ENCODE measurements at regions not wholly inside any gene's neighbourhood (a gene's known extent, or its start where the extent isn't known, plus 50 kb on each side); places are given as distances from the start of the nearest gene placed in this dataset.
"Not testable (repeated sequence)": the region's sequence is repeated elsewhere in the genome, so short reads cannot be mapped to it uniquely, and the experiment has no call there.

DNA sequence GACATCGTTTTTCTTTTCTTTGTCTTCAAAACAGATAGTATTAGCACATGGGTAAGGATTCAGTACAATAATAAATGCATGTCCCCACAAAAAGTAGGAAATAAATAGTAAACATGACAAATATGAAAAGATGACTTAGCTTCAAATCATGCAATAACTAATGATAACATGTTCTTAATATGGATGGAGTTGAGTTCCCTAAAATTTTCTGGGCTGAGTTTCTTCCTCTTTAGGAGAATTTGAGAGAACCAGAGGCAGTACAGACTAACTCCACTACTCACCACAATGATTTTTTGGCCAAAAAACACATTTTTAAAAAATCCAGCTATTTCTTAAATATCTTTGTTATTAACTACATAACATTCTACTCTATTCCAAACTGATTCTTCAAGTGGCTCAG, 432.3 kb upstream of the HS3ST1 start:
- no peak for DNase-seq (ENCODE audit: low read depth in 3 of 3)

DNA sequence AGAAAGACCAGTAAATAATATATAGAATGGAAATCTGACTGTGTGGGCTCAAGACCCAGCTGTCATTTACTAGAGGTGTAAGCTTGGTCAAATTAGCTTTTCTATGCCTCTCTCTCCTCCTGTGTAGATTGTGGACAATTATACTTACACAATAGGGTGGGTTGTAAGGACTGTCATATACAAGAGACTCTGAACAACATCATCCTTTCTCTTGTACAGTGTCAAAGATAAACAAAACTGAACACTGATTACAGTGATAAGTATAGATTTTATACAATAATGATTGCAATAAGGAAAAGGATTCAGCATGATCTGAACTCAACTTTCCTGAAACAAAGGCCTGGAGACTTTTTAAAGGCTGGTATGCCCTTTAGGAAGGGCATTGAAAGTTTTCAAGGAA, 429.2 kb upstream of the HS3ST1 start:
- DNase-seq (ENCODE audit: low read depth in 3 of 3), result no peak

DNA sequence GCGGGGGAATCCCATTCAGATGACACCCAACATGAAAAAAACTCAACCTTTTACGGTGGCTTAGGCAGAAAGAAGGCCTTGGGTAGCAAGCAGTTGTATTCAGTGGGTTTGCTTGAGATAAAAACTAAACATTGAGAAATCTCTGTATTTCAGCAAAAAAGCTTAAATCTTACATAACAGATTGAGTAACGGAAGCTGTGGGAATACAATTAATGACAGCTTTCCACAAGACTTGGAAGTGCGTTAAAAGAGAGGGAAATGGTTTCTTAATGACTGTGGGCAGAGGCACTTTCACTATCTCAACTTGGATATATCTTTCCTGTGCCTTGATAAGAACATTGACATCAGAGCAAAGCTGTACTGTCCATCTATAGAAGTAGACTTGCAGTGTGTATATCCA, 418.5 kb upstream of the HS3ST1 start:
- no peak for DNase-seq (ENCODE audit: low read depth in 3 of 3)

DNA sequence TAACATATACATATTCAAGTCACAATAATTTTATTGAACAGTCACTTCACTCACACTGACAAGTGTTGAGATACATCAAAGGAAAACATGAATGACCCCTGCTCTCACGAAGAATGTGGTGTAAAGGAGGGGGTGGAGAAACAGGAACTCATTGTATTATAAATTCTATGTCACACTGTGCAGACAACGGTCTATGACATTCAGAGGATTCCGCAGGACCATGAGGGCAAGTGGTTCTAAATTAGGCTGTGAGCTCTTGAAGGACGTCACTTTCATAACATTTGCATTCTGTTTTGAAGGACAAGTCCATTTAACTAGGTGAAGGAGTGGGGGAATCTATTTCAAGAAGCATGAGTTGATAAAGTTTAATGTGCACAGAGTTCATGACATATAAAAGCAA, 415.2 kb upstream of the HS3ST1 start:
- DNase-seq (ENCODE audit: low read depth in 3 of 3), result no peak

DNA sequence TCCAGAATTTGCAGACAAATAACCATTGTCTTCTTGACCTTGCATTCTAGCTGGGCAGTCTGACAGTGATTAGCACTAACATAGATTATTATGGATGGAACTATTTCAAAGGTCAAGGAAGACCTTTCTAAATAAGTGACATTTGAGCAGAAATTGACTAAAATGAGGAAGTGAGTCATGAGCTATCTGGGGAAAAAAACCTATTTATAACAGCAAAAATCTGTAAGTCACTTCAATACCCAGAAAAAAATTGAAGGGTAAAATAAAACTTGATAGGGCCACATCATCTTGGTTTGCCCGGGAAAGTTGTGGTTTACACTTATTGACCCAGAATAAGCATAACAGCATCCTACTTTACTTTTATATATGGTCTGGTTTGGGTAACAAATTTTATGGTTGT, 414.6 kb upstream of the HS3ST1 start:
- no peak for DNase-seq (ENCODE audit: low read depth in 3 of 3)

DNA sequence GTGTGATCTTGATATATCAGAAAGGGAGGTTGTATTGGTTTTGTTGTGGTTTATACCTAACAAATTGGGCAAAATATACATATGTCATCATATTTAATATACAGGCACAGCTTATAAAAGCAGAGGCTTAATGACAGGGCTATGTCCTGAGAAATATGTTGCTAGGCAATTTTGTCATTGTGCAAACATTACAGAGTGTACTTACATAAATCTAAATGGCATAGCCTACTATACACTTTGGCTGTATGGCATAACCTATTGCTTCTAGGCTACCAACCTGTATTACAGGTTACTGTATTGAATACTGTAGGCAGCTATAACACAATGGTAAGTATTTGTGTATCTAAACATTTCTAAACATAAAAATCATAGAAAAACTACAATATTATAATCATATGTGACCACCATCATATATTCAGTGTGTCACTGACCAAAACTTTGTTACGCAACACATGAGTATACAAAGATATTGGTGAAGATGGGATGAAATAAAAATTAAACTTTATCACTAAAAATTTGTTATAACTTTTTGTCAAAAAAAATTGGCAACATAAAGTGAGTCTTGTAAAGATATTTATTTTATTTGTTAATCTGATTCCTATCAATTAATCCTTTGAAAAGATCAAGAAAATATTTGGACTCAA, 414.0 kb upstream of the HS3ST1 start:
- no peak for DNase-seq (ENCODE audit: low read depth in 3 of 3)

DNA sequence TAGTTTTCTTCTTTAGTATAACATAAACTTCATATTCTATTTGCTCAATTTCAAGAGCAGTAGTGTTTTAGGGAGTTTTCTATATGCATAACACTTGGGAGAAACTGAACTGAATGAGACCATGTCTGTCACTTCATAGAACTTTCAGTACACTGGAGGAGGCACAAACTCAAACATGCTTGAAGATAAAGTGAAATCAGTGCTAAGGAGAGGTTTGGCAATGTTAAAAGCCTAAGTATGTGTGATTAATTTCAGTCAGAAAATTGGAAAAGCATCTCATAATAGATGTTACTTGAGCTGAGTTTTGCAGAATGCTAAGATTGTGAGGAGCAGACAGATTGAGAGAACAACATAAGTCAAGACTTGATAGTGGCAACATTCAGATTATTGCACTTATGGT, 411.2 kb upstream of the HS3ST1 start:
- no peak for DNase-seq (ENCODE audit: low read depth in 3 of 3)

DNA sequence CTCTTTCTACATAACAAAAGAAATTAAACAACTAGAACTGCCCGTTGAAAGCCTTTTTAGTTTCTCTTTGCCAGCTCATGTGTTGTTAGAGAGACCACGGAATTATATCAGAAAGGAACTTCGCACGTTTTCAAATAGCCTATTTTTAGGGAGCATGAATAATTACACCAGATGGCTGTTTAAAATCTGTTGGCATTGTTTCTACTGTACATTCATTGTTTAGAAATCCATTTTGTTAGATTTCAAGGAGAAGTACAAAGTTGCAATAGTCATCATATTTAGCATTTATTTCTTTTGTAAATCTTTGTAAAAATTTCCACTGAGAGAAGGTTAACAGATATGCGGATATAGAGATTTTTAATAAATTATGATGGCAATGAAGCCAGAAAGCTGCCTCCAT, 403.0 kb upstream of the HS3ST1 start:
- DNase-seq (ENCODE audit: low read depth in 3 of 3), result no peak

DNA sequence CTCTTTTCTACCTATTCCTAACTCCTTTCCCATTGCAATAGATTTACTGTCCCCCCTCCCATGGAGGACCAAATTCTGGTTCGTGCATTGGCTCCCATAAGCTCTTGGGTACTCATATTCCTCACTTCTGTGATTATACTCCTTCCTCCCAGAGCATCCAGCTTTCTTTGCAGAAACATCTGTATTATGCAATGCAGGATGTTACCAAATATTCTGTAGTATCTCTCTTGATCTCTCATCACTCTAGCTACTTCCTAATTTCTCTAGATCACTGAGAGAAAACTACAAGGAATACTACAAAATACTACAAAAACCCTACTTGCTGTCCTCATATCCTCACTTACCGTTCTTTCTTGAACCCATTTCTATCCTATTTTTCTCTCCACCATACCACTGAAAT, 395.9 kb upstream of the HS3ST1 start:
- DNase-seq (ENCODE audit: low read depth in 3 of 3), result no peak

DNA sequence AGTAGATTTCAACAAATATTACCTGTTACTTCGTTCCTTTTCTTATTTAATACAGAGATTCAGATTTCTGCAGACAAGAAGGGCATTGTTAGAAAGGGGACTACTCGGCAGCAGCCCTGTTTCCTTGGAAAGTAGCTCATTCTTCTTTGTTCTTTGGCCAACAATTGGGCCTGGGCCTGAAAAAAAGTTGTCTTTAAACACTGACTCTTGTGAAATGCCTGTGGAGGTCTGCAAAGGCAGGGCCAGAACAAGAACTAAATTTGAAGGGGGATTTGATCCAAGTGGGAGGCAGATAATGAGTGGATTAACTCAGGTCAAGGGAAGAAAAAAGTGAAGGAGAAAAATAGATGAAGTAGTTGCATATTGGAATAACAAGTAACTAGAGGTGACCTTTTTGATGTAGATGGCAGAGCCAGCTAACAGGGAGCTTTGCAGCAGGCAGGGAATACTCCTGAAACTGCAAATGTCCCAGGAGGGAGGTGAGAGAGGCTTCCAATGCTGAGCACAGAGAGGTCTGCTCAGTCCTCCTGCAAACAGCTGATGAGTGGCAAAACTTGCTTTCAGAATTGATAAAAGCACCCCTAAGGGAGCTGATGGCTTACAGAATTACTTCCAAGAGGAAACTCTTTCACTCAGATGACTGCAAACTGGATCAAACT, 393.2 kb upstream of the HS3ST1 start:
- no peak for DNase-seq (ENCODE audit: low read depth in 3 of 3)

DNA sequence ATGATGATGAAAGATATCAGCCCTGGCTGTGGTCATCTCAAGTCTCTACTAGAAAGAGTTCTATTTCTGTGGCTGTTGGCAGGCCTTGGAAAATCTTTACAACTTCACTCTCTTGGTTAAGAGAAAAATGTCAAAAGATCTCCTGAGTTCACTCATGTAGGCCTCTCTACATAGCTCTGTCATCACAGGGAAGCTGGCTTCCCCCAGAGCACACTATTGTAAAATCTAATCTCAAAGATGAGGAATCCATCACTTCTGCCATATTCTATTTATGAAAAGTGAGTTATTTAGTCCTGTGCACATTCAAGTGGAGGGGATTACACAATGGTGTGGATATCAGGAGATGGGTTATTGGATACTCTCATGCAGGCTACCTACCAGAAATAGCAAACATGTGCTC, 388.4 kb upstream of the HS3ST1 start:
- no peak for DNase-seq (ENCODE audit: low read depth in 3 of 3)

DNA sequence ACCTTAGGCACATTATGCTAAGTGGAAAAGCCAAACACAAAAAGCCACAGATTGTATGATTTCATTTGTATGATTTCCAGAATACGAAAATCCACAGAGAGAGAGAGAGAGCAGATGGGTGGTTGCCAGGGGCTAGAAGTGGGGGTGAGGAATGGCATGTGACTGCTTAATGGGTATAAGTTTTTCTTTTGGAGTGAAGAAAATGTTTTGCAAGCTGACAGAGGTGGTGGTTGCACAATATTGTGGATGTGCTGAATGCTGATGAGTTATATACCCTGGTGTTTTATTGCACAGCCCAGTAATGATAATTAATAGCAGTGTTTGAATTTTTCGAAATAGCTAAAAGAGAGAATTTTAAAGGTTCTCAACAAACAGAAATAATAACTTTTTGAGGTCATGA, 386.1 kb upstream of the HS3ST1 start:
- DNase-seq (ENCODE audit: low read depth in 3 of 3), result no peak

DNA sequence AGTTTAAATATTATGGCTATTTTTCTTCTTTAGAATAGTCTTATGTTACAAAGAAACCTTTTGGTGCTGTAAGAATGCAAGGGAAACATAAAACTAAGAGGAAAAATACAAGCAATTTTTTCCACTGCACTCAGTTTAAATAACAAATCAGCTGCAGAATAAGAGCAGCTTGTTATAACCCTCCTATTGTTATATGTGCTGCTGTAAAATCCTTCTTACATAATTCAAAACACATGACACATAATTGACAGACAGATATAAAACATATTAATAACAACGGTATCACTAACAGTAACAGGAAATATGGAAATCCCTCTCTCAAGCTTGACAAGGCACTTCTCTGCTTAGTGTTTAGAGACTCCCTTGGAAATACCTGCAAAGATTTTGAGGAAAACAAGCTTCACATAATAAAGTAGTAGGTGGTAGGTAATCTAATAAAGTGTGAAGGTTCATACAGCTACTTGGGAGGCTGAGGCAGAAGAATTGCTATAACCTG, 385.3 kb upstream of the HS3ST1 start:
- no peak for DNase-seq (ENCODE audit: low read depth in 3 of 3)

DNA sequence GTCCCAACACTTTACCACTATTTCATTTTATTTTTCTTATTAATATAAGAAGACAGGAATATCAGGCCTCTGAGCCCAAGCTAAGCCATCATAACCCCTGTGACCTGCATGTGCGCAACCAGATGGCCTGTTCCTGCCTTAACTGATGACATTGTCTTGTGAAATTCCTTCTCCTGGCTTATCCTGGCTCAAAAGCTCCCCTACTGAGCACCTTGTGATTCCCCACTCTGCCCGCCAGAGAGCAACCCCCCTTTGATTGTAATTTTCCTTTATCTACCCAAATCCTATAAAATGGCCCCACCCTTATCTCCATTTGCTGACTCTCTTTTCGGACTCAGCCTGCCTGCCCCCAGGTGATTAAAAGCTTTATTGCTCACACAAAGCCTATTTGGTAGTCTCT, 382.8 kb upstream of the HS3ST1 start:
- not testable (repeated sequence) for DNase-seq (ENCODE audit: low read depth in 3 of 3)

DNA sequence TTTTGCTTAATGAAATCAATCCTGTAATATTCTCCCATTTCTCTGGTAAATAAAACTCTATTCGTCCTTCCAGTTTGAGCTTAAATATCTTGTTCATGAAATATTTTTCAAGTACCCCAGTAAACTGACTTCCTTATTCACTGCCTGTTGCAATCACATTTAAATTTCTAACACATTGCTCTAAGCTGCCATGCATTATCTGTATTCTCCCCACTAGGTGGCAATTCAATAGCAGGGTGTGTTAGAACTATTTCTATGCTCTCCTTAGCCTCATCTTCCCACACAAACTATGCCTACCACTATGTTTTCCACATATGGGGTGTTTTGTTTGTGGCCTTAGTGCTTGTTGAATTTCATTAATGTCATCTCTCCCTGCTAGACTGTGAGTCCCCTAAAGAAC, 377.1 kb upstream of the HS3ST1 start:
- DNase-seq (ENCODE audit: low read depth in 3 of 3), result no peak

DNA sequence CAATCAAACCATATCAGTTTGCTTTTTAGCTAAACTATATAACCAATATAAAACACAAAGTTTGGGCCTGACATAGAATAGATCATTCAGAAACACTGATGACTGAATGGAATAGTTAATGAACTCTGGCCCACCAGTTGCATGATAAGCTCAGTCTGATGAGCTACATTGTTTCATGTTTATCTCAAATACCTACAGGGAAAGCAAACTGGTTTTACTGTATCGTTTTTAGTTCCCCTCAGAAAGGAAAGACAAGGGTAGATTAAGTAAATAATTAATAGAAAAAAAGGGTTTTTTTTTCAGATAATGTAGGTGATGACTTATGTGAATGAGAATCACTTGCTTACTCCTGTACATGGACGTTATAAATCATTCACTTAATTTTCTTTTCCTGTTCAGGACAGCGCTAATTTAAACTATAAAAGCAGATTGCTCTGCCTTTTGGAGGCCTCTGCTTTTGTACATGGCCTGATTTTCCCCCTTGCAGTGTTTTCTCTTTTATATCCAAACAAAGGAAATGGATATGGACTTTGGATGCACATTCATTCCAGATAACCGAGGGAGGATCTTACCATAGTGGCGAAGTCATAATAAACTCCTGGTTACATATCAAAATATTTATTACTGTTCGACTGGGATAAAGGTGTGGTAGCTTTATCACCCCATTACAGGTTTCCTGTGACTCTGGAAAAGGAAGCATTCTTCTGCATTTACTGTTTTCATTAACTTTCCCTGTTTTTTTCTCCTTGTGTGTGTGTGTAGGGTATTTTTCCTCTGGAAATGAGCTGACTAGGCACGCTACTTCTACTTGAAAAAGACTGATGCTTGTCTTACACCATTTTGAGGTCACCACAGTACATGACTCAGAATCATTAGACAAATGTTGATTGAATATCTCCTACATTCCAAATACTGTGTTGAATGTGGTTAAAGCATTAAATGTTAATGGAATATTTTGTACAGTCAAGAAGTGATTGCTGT, 373.1 kb upstream of the HS3ST1 start:
- no peak for DNase-seq (ENCODE audit: low read depth in 3 of 3)

DNA sequence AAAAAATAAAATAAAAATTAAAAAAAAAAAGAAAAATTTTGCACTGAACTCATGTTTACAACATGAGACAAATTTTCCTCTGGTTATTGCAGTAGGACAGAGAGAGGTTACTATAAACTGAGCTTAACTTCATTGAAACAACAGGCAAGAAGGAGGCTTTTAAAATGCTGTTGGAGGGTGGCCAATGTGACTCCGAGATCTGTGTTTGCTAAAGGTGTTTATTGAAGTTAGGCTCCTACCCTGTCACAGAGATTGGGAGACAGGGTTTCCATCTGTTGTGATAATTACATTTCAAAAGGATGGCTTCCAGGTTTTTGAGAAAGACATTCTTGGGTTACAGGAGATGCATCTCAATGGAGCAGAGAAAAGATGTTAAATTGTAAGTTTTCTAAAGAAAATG, 370.5 kb upstream of the HS3ST1 start:
- DNase-seq (ENCODE audit: low read depth in 3 of 3), result no peak

DNA sequence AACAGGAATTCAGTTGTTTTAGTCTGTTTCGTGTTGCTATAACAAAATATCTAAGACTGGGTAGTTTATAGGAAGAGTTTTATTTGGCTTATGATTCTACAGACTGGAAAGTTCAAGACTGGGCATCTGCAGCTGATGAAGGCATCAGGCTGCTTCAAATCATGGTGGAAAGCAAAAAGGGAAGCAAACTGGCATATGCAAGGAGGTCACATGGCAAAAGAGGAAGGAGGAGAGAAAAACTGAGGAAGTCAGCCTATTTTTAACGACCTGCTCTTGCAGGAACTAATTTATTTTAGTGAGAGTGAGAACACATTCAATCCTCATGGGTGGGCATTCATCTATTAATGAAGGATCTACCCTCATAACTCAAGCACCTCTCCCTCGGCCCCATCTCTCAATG, 363.1 kb upstream of the HS3ST1 start:
- DNase-seq (ENCODE audit: low read depth in 3 of 3), result no peak

DNA sequence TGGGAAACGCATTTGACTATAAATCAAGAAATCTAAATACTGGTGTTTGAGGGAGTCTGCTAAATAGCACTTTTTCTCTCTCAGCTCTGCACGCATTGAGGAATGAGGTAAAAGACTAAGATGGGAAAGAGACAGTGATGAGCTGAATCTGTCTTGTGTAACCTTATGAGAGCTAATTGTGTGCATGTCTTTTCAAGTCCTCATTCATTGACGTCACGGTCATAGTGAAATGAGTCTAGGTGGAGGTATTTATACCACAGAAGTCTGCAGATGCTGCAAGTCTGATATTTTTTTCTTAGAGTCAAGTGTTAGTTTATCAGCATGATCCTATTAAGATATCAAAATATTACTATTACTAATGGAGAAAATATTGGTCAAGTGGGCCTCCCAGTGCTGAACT, 361.5 kb upstream of the HS3ST1 start:
- no peak for DNase-seq (ENCODE audit: low read depth in 3 of 3)

DNA sequence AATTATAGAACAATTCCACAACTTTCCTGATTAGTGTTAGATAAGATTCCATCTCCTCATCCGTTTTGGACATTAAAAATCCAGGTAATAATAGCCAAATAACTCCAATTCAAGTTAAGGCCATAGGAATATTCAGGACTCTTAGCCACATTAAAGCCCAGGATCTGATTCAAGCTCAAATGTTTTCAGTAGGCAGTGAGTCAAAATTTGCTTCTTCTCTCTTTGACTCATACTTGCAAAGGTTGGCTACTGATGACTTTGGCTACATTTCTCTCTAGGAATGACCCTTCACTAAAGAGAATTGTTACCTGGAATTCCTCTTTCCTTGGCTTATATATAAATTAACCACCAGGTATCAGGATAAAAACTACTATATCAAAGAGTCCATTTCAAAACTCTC, 354.9 kb upstream of the HS3ST1 start:
- DNase-seq (ENCODE audit: low read depth in 3 of 3), result no peak

DNA sequence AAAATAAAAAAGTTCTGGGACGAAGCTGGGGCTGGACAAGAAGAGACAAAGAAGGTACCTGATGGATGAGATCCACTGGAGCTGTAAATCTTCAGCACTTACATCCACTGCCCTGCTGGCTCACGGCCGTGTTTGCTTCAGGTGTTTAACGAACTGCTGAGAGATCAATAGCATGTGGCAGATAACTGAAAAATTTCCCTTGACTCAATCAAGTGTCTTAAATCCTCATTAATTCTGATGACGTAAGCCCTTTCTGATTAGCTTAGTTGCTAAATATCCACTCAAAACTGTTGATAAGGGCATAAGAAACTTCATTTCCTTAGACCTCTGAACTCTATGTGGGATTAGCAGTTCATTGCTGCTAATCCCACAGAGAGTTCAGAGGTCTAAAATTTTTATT, 354.2 kb upstream of the HS3ST1 start:
- no peak for DNase-seq (ENCODE audit: low read depth in 3 of 3)

DNA sequence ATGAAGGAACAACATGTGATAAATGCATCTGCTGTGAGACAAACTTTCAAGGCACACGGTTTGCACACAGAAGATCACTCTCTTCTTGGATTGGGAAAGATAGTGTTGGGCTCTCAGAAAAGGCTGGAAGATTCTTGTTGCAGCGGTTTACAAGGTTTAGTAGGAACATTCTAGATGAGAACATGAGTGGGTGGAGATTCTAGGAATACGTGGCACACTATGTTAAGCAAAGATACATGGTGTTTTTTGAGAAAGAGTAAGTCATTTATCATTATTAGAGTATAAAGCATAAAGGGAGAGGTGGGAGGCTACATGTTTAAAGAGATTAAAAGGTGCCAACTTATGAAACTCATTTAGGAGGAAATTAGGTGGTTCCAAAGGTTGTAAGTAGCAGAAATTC, 348.8 kb upstream of the HS3ST1 start:
- DNase-seq (ENCODE audit: low read depth in 3 of 3), result no peak

DNA sequence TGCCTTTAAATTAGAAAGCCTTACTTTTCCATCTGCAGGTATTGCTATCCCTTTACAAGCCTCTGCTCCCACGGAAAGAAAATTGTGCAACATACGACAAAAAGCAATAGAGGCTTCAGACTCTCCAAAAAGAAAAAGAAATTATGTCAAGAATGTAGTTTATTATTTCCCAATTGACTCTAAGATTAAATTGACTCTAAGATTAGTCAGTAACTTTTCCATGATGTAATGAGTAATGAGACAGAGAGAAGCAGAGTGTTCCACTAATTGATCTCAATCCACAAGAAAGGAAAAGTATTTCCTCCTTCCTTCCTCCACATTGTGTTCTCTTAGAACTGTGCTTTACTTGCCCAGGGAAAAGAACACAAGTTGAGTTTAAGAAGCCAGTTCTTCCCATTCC, 345.7 kb upstream of the HS3ST1 start:
- no peak for DNase-seq (ENCODE audit: low read depth in 3 of 3)

All from stimulated activated CD4-positive, alpha-beta T cell treated with anti-CD3 and anti-CD28 coated beads, TNF-alpha, amount 100 ng/mL, for 48 hours (primary cell).